HFFc6 (cell line): ENCODE measurements at regions not wholly inside any gene's neighbourhood (a gene's known extent, or its start where the extent isn't known, plus 50 kb on each side); places are given as distances from the start of the nearest gene placed in this dataset.

Experiments
- DNase-seq: peaks from one replicate; pipeline ENCODE4 v3.0.0-alpha.2; 2018
- H3K27ac Mint-ChIP-seq: 2 replicates; pipeline ENCODE4 v1.8.0; 2020; ENCODE audit warnings: mild to moderate bottlenecking, mixed read lengths
- H3K27me3 Mint-ChIP-seq: 2 replicates; pipeline ENCODE4 v1.8.0; 2021; ENCODE audit warnings: mild to moderate bottlenecking, moderate library complexity, mixed read lengths; ENCODE audit not compliant: insufficient read depth
- H3K36me3 Mint-ChIP-seq: 2 replicates; pipeline ENCODE4 v1.8.0; 2021; ENCODE audit warnings: low read depth, mixed read lengths
- H3K4me1 Mint-ChIP-seq: 2 replicates; pipeline ENCODE4 v1.8.0; 2020; ENCODE audit warnings: low read depth, mixed read lengths
- H3K4me3 Mint-ChIP-seq: 2 replicates; pipeline ENCODE4 v1.8.0; 2020; ENCODE audit warnings: mild to moderate bottlenecking, moderate library complexity, mixed read lengths
- H3K9me3 Mint-ChIP-seq: 2 replicates; pipeline ENCODE4 v1.8.0; 2020; ENCODE audit warnings: mild to moderate bottlenecking, mixed read lengths
- TF ChIP-seq, protein P1 (sequence below): fragments of 200-600 bp; sonication (generic); IDR thresholded peaks from 2 replicates; pipeline ENCODE4 v1.5.0; 2021; ENCODE audit warnings: antibody characterized with exemption, mild to moderate bottlenecking

DNA sequence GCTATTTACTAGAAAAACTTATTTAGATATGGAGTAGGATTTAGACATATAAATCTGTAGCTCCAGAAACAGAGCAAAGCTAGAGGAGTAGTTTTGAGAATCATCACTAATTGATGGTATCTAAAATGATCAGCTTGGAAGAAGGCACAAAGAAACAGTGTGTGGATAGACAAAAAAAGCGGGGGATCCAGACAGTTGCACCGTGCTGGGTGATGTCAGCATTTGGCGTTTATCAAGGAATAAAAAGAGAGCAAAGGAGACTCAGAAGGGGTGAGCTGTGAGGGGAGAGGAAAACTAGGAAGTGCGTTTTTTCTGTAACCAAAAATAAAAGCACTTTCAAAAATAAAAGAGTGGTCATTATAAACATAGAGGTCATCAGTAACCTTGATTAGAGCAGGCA is 90.5 kb upstream of the GPRIN3 start:
- H3K27me3 Mint-ChIP-seq = no peaks in the 10 kb centered on the region
- H3K36me3 Mint-ChIP-seq = no peaks in the 10 kb centered on the region
- no peaks in the 10 kb centered on the region for H3K4me1 Mint-ChIP-seq
- no peak overlapping the region for H3K27ac Mint-ChIP-seq
- H3K4me3 Mint-ChIP-seq = no peak overlapping the region
- TF ChIP-seq, protein P1, sequence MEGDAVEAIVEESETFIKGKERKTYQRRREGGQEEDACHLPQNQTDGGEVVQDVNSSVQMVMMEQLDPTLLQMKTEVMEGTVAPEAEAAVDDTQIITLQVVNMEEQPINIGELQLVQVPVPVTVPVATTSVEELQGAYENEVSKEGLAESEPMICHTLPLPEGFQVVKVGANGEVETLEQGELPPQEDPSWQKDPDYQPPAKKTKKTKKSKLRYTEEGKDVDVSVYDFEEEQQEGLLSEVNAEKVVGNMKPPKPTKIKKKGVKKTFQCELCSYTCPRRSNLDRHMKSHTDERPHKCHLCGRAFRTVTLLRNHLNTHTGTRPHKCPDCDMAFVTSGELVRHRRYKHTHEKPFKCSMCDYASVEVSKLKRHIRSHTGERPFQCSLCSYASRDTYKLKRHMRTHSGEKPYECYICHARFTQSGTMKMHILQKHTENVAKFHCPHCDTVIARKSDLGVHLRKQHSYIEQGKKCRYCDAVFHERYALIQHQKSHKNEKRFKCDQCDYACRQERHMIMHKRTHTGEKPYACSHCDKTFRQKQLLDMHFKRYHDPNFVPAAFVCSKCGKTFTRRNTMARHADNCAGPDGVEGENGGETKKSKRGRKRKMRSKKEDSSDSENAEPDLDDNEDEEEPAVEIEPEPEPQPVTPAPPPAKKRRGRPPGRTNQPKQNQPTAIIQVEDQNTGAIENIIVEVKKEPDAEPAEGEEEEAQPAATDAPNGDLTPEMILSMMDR = no peak
- DNase-seq = no peak
- no peaks in the 10 kb centered on the region for H3K9me3 Mint-ChIP-seq

DNA sequence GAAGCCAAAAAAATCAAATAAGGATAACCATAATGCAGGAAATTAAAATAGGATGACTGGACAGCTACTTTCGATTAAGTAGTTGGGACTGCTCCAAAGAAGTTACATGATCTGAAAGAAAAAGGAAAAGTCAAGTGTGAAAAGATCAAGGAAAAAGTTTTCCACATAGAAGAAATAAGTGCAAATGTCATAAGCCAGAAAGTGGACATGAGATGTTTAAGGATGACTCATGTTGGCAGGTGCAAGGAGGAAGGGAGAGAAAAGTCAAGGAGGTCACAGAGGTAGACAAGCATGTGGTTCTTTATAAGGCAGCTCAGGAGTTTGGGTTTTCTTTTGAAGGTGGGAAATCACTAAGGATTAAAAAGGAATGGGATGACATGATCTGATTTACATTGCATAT is 89.8 kb upstream of the GPRIN3 start:
- no peak for DNase-seq
- no peaks in the 10 kb centered on the region for H3K9me3 Mint-ChIP-seq
- TF ChIP-seq, protein P1 = no peak
- no peak overlapping the region for H3K27ac Mint-ChIP-seq
- no peak overlapping the region for H3K4me3 Mint-ChIP-seq
- no peaks in the 10 kb centered on the region for H3K27me3 Mint-ChIP-seq
- H3K4me1 Mint-ChIP-seq = no peaks in the 10 kb centered on the region
- H3K36me3 Mint-ChIP-seq = no peaks in the 10 kb centered on the region

DNA sequence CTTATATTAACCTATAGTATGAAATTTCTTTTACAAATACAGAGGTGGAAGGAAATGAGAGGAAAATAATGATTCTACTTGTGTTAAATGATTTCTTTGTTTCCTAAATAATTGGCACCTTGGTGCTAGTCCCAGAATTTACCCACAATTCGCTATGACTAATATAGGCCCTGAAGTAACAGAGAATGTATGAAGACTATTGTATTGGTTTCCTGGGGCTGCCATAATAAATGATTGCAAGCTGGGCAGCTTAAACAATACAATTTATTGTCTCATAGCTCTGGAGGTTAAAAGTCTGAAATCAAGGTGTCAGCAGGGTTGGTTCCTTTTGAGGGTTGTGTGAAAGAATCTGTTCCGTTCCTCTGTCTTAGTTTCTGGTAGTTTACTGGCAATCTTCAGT is 74.8 kb upstream of the GPRIN3 start:
- H3K4me1 Mint-ChIP-seq = no peaks in the 10 kb centered on the region

DNA sequence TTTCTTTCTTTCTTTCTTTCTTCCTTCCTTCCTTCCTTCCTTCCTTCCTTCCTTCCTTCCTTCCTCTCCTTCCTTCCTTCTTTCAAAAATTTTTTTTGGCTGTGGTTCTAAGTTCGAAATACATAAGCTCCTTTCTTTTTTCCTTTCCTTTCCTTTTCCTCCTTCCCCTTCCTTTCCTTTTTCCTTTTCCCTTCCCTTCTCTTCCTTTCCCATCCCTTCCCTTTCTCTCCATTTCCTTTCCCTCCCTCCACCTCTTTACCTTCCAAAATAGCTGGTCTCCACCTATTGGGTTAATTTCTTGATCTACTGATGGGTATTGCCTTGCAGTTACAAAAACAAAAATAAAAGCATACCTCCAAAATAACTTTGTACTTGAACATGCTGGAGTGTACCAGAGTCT is 73.4 kb upstream of the GPRIN3 start:
- Mint-ChIP-seq H3K9me3 (no peaks in the 10 kb centered on the region), H3K4me1 (no peaks in the 10 kb centered on the region), H3K4me3 (no peak overlapping the region), H3K36me3 (no peaks in the 10 kb centered on the region), H3K27me3 (0 out of 2 replicates have a peak, but pooled peaks cover 2% of the 10 kb centered on the region), H3K27ac (no peak overlapping the region)
- no peak for DNase-seq
- TF ChIP-seq, protein P1 = no peak

More for the DNA sequence above, 74.8 kb upstream of the GPRIN3 start:
- Mint-ChIP-seq H3K27me3 (0 out of 2 replicates have a peak, but pooled peaks cover 2% of the 10 kb centered on the region), H3K4me3 (no peak overlapping the region), H3K27ac (no peak overlapping the region), H3K9me3 (no peaks in the 10 kb centered on the region), H3K36me3 (no peaks in the 10 kb centered on the region)
- TF ChIP-seq, protein P1 = no peak
- DNase-seq = no peak

DNA sequence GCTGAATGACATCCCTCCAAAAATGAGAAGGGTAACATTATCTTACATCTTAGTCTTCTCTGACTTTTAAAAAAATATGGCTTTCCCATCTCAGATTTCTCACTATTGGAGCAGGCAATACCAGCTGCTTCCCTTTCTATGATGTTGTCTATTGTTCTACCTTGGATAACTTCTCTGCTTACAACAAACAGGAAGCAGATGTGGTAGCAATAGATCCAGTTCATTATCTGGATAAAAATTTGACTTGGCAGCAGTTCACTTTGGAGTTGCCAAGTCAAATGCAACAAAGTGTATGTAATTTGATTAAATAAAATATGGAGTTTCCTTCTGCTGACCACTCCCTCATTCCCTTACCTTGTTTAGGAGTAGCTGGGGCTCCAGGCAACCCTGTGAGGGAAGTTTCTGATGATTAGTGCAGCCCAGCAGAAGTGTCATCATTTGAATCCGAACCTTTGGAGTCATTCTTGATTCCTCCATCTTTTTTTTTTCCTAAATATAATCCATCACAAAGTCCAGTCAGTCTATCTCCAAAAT is 72.0 kb upstream of the GPRIN3 start:
- TF ChIP-seq, protein P1 = no peak
- H3K36me3 Mint-ChIP-seq = no peaks in the 10 kb centered on the region
- no peaks in the 10 kb centered on the region for H3K4me1 Mint-ChIP-seq
- DNase-seq = no peak
- H3K9me3 Mint-ChIP-seq = no peaks in the 10 kb centered on the region
- no peak overlapping the region for H3K27ac Mint-ChIP-seq
- H3K4me3 Mint-ChIP-seq = no peak overlapping the region
- H3K27me3 Mint-ChIP-seq = 0 out of 2 replicates have a peak, but pooled peaks cover 2% of the 10 kb centered on the region

DNA sequence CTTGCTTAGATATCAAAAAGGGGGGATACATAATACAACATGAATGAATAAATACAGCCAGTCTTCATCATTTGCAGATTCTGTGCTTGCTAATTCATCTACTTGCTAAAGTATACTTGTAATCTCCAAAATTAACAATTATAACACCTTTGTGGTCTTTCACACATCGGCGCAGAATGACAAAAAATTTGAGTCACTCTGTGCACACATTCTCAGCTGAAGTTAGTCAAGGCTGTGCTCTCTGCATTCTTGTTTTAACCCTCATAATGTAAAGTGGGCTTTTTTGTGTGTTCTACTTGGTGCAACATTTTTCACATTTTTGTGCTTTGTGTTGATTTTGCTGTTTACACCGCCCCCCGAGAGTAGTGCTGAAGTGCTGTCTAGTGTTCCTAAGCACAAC is 65.8 kb upstream of the GPRIN3 start:
- H3K9me3 Mint-ChIP-seq = no peaks in the 10 kb centered on the region
- TF ChIP-seq, protein P1 = no peak
- H3K27me3 Mint-ChIP-seq = no peaks in the 10 kb centered on the region; the same call in 1 of the 2 replicates
- no peak for DNase-seq
- no peaks in the 10 kb centered on the region for H3K36me3 Mint-ChIP-seq
- H3K27ac Mint-ChIP-seq = no peak overlapping the region
- no peak overlapping the region for H3K4me3 Mint-ChIP-seq
- no peaks in the 10 kb centered on the region for H3K4me1 Mint-ChIP-seq
